ENCODE measurements at regions not wholly inside any gene's neighbourhood (a gene's known extent, or its start where the extent isn't known, plus 50 kb on each side); places are given as distances from the start of the nearest gene placed in this dataset.

GRCh38 chr3:14318646-14319045, 83.8 kb upstream of the SLC6A6 start:
- no peak for DNase-seq

DNA sequence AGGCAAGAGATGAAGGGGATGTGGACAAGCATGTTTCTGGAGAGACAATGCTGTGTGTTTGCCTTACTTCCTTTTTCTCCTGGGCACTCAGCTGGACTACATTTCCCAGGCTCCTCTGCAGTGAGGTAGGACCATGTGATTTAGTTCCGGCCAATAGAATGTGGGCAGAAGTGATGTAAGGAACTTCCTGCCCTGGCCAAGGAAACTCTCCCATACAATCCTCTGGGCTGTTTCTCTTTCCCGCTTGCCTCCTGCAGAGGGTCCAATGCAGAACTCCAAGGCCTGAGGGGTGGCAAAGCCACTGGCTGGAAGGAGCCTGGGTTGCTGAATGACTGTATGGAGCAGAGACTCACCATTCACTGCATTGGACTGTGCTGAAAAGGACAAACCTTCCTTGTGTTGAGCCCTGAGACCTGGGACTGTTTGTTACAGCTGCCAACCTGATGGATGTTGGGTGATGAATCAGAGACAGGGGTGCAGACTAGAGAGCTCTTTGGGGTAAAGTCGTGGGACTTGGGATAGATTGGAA, 82.7 kb upstream of the SLC6A6 start:
- peak; percentile 28 for DNase-seq

DNA sequence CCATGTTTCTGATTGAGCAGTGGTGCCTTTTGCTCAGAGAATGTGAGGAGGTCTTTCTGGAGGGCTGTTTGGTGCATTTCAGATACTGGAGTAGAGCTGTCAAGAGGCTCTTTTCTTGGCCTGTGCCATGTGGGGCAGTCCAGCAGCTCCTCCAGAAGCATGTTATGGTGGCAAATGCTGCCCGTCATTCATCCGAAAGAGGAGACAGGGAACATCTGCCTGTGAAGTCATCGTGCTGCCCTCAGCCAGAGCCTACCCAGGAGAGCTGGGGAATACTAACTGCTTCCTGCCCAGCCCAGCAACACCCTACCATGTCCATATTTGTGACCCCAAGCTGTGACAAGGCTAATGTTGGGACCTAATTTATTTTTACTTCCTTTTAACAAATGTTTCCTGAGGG, 82.2 kb upstream of the SLC6A6 start:
- no peak for DNase-seq

GRCh38 chr3:14322001-14322400, 80.4 kb upstream of the SLC6A6 start:
- no peak for DNase-seq

- DNase-seq: no peak
These were observed 79.6 kb upstream of the SLC6A6 start for GRCh38 chr3:14322667-14323295.

DNA sequence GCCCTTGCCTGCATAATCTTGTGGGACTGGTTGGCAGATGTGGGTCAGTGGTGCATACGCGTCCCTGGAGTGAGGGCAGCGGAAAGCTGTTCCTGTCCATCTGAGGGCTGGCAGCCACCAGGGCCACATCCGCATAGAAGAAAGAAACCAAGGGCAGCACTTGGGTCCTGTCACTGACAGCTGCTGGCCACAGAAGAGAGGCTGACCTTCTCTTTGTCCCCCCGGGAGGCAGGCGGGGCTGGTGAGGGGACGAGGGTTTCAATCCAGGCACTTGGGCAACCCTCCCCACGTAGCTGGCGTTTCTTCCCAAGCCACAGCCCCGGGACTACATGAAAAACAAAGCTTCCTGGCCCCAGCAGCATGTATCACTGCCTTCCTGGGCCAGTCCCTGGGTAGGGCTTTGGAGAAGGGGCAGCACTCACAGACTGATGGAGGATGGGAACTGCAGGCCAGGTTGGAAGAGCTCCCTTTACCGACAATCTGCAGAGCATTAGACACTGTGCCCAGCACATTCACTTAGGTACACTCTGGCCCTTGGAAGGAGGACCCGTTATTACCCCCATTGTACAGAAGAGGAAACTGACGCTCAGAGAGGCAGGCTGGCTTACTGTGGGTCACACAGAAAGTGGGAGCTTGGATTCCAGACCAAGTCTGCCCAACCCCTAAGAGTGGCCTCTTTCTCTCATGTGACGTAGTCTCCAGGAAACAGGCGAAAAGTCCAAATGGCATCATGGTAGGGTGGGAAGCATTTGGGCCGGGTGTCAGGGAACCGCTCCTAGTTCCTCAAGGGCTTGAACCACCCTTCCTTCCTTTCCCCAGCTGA, 78.8 kb upstream of the SLC6A6 start:
- DNase-seq: no peak

DNA sequence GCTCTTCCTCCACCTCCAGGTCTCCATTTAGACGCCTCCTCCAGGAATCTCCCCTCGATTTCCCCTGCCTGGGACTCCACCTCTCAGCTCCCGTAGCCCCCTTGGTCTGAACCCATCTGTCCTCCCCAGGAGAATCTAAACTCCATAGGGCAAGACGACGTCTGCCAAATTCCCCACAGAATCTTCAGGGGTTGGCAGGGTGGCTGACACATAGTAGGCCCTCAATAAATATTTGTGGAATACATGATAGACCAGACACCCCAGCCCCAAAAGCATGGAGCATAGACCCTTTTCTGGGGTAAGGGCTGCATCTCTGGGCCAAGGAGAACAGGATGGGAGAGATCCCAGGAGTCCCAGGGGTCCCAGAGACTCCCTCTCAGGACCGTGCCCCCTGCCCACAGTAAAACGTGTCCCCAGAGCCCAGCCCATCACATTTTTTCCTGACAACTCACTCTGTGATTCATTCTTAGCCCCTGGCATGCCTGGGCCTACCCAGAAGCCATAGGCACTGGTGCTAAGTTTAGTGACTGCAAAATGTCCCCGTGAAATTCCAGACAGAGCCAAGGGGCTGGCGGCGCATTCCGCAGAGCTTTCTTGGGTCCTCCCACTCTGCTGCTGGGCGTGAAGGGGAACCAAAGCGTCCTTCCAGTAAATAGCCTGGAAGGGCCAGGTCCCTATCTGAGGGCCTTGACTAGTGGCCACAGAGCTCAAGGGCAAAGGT, 78.0 kb upstream of the SLC6A6 start:
- no peak for DNase-seq

DNA sequence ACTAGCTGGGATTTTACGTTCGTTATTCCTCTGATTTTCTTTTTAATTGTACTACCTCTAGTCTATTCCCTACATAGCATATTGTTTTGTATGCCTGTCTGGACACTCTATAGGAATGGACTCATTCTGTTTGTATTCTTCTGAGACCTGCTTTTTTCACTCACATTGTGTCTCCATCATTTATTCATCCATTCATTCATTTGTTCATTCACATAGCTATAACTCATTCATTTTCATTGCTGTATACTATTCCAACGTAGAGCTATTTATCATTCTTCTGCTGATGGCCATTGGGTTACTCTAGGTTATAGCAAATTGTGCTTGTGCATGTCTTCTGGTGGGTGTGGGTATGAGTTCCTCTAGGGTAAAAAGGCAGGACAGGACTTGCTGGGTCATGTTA, 74.0 kb upstream of the SLC6A6 start:
- no peak for DNase-seq

DNA sequence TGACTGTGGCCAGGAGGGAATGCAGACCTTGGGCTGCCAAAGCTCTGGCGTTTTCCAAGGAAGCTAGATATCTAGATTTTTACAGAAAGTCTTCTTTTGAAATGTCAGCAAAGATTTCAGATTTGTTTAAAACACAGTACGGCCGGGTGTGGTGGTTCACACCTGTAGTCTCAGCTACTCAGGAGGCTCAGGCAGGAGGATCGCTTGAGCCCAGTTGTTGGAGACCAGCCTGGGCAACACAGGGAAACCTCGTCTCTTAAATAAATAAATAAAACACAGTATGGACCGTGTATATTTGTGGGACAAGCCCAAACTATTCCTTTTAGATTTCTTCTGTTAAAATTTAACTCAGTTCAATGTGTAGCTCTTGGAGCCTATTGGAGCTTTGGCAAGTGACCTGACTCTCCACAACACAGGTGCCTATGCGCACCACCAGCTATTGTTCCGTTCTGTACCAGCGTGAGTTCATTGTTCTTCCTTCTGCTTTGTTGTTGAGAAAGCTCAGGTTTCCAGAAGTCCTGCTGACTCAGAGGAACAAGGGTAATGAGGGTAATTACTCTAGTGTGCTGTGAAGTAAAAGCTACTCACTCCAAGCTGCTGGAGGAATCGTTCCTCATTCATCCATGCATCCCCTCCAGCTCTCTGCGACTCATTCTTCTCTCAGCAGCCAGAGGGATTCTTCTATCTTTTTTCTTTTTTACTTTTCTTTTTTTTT, 73.1 kb upstream of the SLC6A6 start:
- peak; percentile 64 for DNase-seq

DNA sequence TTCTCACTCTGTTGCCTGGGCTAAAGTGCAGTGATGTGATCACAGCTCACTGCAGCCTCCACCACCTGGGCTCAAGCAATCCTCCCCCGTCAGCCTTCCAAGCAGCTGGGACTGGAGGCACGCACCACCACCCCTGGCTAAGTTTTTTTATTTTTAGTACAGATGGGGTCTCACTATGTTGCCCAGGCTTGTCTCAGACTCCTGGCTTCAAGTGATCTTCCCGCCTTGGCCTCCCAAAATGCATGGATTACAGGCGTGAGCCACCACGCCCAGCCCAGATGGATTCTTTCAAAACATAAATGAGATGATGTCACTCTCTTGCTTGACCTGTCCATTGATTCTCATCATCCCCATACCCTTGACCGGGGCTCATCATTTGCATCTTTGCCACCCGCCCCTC, 72.6 kb upstream of the SLC6A6 start:
- peak; percentile 47 for DNase-seq

- no peak for DNase-seq
These were observed 71.9 kb upstream of the SLC6A6 start for GRCh38 chr3:14330508-14330907.

DNA sequence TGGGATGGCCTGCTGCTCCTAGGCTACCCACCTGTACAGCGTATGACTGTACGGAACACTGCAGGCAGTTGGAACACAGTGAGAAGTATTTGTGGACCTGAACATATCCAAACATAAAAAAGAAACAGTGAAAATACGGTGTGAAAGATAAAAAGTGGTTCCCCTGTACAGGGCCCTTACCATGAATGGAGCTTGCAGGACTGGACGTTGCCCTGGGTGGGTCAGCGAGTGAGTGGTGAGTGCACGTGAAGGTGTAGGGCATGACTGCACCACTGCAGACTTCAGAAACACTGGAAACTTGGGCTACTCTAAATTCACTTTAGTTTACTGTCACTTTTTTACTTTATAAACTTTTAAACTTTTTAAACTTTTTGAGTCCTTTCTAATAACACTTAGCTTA, 71.2 kb upstream of the SLC6A6 start:
- no peak for DNase-seq

GRCh38 chr3:14332392-14332791, 70.0 kb upstream of the SLC6A6 start:
- DNase-seq: no peak

GRCh38 chr3:14333215-14333614, 69.2 kb upstream of the SLC6A6 start:
- no peak for DNase-seq

GRCh38 chr3:14333621-14334020, 68.8 kb upstream of the SLC6A6 start:
- DNase-seq: no peak

DNA sequence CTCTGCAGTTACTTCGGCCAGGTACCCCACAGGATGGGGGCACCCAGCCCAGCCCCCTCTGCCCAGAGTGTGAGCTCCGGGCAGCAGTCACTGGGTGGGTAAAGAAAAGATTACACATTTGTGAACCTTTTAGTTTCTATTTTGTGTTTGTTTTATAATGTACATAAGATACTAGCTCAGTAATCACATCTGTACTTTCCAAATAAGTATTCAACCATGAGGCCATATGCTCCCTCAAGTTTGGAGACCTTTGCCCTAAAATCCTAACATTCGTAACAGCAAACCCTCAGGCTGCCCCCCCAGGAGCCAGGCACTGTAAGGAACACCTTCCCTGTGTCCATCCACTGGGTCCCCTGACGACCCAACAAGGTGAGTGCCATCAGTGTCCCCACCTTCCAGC, 68.3 kb upstream of the SLC6A6 start:
- no peak for DNase-seq

GRCh38 chr3:14334936-14335335, 67.5 kb upstream of the SLC6A6 start:
- no peak for DNase-seq

GRCh38 chr3:14335774-14336748, 66.3 kb upstream of the SLC6A6 start:
- no peak for DNase-seq

- no peak for DNase-seq
These were observed 65.4 kb upstream of the SLC6A6 start for GRCh38 chr3:14336749-14337598.

- no peak for DNase-seq
These were observed 64.6 kb upstream of the SLC6A6 start for GRCh38 chr3:14337828-14338227.

DNA sequence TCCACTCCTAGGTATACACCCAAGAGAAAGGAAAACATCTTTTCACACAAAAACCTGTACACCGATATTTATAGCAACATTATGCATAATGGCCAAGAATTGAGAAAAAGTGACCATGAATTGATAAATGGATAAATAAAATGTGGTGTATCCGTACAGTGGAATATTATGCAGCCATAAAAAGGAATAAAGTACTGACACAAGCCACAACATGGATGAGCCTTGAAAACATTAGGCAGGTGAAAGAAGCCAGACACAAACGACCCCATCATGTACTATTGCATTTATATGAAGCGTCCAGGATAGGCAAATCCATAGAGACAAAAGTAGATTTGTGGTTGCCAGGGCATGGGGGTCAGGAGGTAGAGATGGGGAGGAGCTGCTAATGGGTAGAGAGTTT, 64.2 kb upstream of the SLC6A6 start:
- no peak for DNase-seq

All from NCI-H2171 (cell line).